ENCODE measurements at regions not wholly inside any gene's neighbourhood (a gene's known extent, or its start where the extent isn't known, plus 50 kb on each side); places are given as distances from the start of the nearest gene placed in this dataset.

DNA sequence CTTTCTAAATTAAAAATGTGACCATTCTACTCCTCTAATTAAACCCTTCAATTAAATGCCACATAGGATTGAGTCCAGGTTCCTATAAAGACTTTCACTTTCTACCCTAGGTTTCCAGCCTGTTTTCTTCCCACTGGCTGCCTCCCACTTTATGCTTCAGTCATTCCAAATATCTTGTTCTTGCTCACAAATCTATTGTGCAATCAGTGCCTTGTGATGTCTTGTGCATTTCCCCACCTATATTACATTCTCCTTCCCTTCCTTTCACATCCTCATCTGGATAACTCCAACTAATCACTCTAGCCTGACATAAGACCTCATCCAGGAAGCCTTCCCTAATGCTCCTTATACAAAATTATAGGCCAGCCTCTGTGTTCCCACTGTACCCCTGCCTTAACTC is 281.7 kb upstream of the LRATD1 start:
- DNase-seq (ENCODE audit: low read depth, low spot score): no peak
- no peak for TF ChIP-seq CTCF (IDR thresholded peaks at IDR 0.05; ENCODE audit: low read depth, low read length)
- in situ Hi-C loops (cut with HindIII; ENCODE audit: low sequenced_read_pairs): no loop called here
- H3K4me3 ChIP-seq (ENCODE audit: low read depth, low read length): no peak overlapping the region

DNA sequence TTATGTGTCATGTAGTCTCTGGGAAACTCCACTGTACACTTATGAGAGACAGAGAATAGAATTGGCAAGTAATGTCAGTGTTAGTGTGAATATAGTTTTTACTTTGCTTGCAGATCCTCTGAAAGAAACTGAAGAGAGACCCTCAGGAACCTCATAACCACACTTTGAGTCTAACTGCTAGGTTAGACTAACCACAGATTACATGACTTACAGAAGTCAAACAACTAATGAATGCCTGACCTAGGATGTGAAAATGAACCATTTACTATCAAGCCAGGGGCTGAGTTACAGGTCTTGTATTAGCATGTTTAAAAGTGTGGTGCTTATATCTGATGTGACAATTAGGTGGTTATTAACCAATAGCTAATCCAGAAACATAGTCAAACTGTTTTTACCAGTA is 280.4 kb upstream of the LRATD1 start:
- in situ Hi-C loops (cut with HindIII; ENCODE audit: low sequenced_read_pairs): no loop called here
- no peak for DNase-seq (ENCODE audit: low read depth, low spot score)
- TF ChIP-seq CTCF (IDR thresholded peaks at IDR 0.05; ENCODE audit: low read depth, low read length): no peak
- H3K4me3 ChIP-seq (ENCODE audit: low read depth, low read length): no peak overlapping the region

- no peak for TF ChIP-seq CTCF (IDR thresholded peaks at IDR 0.05; ENCODE audit: low read depth, low read length)
- in situ Hi-C loops (cut with HindIII; ENCODE audit: low sequenced_read_pairs): no loop called here
- DNase-seq (ENCODE audit: low read depth, low spot score): no peak
- H3K4me3 ChIP-seq (ENCODE audit: low read depth, low read length): no peak overlapping the region
These were observed 278.3 kb upstream of the LRATD1 start for GRCh38 chr2:14354231-14354630.

- DNase-seq (ENCODE audit: low read depth, low spot score): no peak
- H3K4me3 ChIP-seq (ENCODE audit: low read depth, low read length): no peak overlapping the region
- TF ChIP-seq CTCF (IDR thresholded peaks at IDR 0.05; ENCODE audit: low read depth, low read length): no peak
- in situ Hi-C loops (cut with HindIII; ENCODE audit: low sequenced_read_pairs): no loop called here
These were observed 277.4 kb upstream of the LRATD1 start for GRCh38 chr2:14355102-14355501.

DNA sequence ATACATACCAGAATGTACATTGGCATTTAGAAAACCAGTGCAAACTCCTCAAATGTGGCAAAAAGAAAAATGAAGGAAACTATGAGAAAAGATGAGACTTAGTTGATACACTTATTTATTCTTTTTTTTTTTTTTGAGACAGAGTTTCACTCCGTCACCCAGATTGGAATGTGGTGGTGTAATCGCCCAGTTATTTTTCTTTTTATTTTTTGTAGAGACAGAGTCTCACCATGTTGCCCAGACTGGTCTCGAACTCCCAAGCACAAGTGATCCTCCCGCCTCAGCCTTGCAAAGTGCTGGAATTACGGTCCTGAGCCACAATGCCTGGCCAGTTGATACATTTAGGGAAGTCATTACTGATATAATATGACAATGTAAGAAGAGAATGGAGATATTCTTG is 274.2 kb upstream of the LRATD1 start:
- in situ Hi-C loops (cut with HindIII; ENCODE audit: low sequenced_read_pairs): no loop called here
- H3K4me3 ChIP-seq (ENCODE audit: low read depth, low read length): no peak overlapping the region
- no peak for DNase-seq (ENCODE audit: low read depth, low spot score)
- TF ChIP-seq CTCF (IDR thresholded peaks at IDR 0.05; ENCODE audit: low read depth, low read length): no peak

DNA sequence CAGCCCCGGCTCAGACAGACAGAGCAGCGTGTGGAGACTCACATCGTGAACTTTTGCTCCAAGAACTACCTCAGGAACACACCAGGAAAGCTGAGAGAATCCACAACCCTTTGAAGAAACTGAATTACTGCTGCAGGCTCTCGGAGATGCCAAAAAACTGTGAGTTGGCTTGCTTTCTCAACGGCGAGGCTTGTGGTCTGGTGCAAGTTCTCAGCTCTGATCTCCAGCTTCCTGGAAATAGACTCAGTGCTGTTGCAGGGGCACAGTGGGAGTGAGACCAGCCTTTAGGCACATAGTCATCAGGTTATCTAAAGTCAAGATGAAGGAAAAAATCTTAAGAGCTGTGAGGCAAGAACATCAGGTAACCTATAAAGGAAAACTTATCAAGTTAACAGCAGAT is 273.7 kb upstream of the LRATD1 start:
- in situ Hi-C loops (cut with HindIII; ENCODE audit: low sequenced_read_pairs): no loop called here
- TF ChIP-seq CTCF (IDR thresholded peaks at IDR 0.05; ENCODE audit: low read depth, low read length): no peak
- H3K4me3 ChIP-seq (ENCODE audit: low read depth, low read length): no peak overlapping the region
- DNase-seq (ENCODE audit: low read depth, low spot score): no peak

- no peak for DNase-seq (ENCODE audit: low read depth, low spot score)
- in situ Hi-C loops (cut with HindIII; ENCODE audit: low sequenced_read_pairs): no loop called here
- H3K4me3 ChIP-seq (ENCODE audit: low read depth, low read length): no peak overlapping the region
- TF ChIP-seq CTCF (IDR thresholded peaks at IDR 0.05; ENCODE audit: low read depth, low read length): no peak
These were observed 269.4 kb upstream of the LRATD1 start for GRCh38 chr2:14363137-14363536.

Data from astrocyte of the spinal cord (primary cell).